ENCODE measurements at regions not wholly inside any gene's neighbourhood (a gene's known extent, or its start where the extent isn't known, plus 50 kb on each side); places are given as distances from the start of the nearest gene placed in this dataset.

- TF ChIP-seq, protein P1, sequence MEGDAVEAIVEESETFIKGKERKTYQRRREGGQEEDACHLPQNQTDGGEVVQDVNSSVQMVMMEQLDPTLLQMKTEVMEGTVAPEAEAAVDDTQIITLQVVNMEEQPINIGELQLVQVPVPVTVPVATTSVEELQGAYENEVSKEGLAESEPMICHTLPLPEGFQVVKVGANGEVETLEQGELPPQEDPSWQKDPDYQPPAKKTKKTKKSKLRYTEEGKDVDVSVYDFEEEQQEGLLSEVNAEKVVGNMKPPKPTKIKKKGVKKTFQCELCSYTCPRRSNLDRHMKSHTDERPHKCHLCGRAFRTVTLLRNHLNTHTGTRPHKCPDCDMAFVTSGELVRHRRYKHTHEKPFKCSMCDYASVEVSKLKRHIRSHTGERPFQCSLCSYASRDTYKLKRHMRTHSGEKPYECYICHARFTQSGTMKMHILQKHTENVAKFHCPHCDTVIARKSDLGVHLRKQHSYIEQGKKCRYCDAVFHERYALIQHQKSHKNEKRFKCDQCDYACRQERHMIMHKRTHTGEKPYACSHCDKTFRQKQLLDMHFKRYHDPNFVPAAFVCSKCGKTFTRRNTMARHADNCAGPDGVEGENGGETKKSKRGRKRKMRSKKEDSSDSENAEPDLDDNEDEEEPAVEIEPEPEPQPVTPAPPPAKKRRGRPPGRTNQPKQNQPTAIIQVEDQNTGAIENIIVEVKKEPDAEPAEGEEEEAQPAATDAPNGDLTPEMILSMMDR (IDR thresholded peaks at IDR 0.05) = no peak
- Histone ChIP-seq H3K27ac (no peak overlapping the region), H3K4me3 (no peak overlapping the region)
- DNase-seq (ENCODE audit: low spot score) = no peak
Measured at GRCh38 chr7:114214466-114214865, 200.1 kb upstream of the FOXP2 start.

DNA sequence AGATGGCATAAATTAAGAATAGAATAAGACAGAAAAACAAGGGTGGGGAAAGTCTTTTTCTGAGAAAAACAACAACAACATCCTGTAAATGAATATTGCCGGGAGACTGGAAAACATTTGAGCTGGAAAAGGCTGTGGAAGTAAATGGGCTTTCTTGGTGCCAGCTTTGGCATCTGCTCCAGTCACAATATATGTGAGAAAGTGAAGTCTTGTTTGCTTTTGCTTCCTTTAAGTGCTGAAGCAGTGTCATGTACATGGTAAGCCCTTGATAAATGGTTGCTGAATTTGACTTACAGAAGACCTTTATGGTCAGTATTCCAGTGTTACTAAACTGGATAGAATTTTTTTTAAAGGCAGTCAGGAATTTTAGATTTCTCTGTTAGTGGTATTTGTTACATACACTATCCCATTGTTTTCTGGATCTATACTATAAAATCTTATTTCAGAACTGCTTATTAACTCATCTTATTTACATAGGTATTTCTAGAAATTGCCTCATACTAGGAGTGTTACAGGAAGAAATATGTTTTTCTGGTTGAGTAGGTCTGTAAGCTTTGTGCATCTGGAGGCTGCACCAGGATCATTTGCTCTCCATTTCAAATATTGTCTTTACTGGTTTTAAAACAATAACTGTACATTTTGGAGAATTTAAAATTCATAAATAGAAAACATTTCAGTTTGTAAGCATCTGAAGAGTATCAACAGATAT, 201.7 kb upstream of the FOXP2 start:
- TF ChIP-seq, protein P1 (IDR thresholded peaks at IDR 0.05) = no peak
- DNase-seq (ENCODE audit: low spot score) = no peak
- H3K4me3 ChIP-seq = no peak overlapping the region
- H3K27ac ChIP-seq = no peak overlapping the region

- no peak overlapping the region for H3K27ac ChIP-seq
- TF ChIP-seq, protein P1 (IDR thresholded peaks at IDR 0.05) = no peak
- no peak for DNase-seq (ENCODE audit: low spot score)
- H3K4me3 ChIP-seq = no peak overlapping the region
Measured at GRCh38 chr7:114209968-114210367, 204.6 kb upstream of the FOXP2 start.

DNA sequence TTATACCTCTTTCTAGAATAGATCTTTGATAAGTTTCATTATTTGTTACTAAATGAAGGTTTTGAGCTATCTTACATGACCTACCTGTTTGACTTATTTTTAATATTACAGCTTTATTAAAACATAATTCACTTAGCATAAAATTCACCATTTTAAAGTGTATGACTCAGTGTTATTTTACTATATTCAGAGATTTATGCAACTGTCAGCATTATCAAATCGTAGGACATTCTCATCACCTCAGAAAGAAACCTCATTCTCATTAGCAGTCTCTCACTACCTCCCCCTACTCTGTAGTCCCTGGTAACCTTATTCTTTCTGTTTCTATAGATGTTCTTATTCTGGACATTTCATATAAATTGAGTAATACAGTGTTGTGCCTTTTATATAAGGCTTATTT, 207.9 kb upstream of the FOXP2 start:
- no peak for DNase-seq (ENCODE audit: low spot score)
- Histone ChIP-seq H3K27ac (no peak overlapping the region), H3K4me3 (no peak overlapping the region)
- TF ChIP-seq, protein P1 (IDR thresholded peaks at IDR 0.05) = no peak

DNA sequence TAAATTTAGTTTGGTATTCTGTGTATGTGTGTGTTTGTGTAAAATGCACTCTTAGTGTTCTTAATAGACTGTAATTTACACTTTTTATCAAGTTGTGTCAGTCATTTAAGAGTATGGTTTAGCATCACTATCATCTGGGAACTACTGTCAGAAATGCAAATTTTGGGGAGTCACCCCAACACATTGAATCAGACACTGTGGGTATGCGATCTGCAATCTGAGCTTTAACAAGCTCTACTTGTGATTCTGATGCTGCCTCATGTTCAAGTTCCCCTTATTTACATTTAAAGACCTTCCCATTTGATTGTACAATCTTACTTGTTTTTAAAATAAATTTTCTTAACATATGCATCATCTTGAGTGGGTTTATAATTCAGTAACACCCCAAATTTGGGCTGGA, 218.1 kb upstream of the FOXP2 start:
- Histone ChIP-seq H3K27ac (no peak overlapping the region), H3K4me3 (no peak overlapping the region)
- DNase-seq (ENCODE audit: low spot score) = no peak
- TF ChIP-seq, protein P1 (IDR thresholded peaks at IDR 0.05) = no peak

- no peak overlapping the region for H3K4me3 ChIP-seq
- no peak for DNase-seq (ENCODE audit: low spot score)
- H3K27ac ChIP-seq = no peak overlapping the region
- TF ChIP-seq, protein P1 (IDR thresholded peaks at IDR 0.05) = no peak
Measured at GRCh38 chr7:114190387-114190786, 224.2 kb upstream of the FOXP2 start.

GRCh38 chr7:114183311-114184088, 231.1 kb upstream of the FOXP2 start:
- no peak for DNase-seq (ENCODE audit: low spot score)
- Histone ChIP-seq H3K27ac (no peak overlapping the region), H3K4me3 (no peak overlapping the region)
- TF ChIP-seq, protein P1 (IDR thresholded peaks at IDR 0.05) = no peak
